ENCODE measurements at regions not wholly inside any gene's neighbourhood (a gene's known extent, or its start where the extent isn't known, plus 50 kb on each side); places are given as distances from the start of the nearest gene placed in this dataset.

DNA sequence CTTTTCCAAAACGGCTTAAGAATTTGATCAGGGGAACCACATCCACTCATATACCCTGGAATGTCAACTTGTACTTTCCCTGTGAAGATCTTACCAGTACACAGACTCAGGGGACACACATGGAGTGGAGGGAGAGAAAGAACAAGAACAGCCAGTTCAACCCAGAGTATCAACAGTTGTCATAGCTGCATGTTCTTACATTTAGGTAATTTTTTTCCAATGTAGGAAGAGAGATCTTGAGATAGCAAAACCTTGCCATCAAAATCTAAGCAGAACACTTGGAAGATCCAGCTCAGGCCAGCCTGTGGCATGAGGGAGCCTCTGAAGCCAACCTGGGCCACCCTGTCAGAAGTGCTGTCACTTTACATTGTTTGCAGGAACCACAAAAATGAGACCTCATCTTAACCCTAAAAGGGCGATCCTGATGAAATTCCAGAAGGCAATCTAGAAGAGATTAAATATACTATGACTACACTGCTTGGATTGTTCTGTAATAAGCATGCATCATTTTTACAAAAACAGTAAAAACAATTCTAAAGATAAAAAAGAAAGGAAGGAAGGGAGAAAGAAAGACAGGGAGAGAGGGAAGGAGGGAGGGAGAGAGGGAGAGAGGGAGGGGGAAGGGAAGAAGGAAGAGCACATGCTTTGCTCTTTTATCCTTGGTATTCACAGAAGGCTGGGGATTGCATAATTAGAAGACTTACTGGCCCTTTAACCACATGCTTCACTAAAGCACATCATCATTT, 124.7 kb upstream of the TCF21 start:
- TF ChIP-seq, protein P1, sequence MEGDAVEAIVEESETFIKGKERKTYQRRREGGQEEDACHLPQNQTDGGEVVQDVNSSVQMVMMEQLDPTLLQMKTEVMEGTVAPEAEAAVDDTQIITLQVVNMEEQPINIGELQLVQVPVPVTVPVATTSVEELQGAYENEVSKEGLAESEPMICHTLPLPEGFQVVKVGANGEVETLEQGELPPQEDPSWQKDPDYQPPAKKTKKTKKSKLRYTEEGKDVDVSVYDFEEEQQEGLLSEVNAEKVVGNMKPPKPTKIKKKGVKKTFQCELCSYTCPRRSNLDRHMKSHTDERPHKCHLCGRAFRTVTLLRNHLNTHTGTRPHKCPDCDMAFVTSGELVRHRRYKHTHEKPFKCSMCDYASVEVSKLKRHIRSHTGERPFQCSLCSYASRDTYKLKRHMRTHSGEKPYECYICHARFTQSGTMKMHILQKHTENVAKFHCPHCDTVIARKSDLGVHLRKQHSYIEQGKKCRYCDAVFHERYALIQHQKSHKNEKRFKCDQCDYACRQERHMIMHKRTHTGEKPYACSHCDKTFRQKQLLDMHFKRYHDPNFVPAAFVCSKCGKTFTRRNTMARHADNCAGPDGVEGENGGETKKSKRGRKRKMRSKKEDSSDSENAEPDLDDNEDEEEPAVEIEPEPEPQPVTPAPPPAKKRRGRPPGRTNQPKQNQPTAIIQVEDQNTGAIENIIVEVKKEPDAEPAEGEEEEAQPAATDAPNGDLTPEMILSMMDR (IDR thresholded peaks at IDR 0.05), result no peak
- TF ChIP-seq EZH2 (IDR thresholded peaks at IDR 0.05), result no peak

All from neural progenitor cell (in vitro differentiated cells).